A673 (cell line): ENCODE measurements at regions not wholly inside any gene's neighbourhood (a gene's known extent, or its start where the extent isn't known, plus 50 kb on each side); places are given as distances from the start of the nearest gene placed in this dataset.

Experiments used
- CTCF ChIP-seq: fragments of 300-800, 200-600 bp; sonication (generic); conservative IDR thresholded peaks from 2 replicates; pipeline ENCODE4 v1.5.1; 2017; ENCODE audit warnings: low read depth, mild to moderate bottlenecking, antibody characterized with exemption, low read length, moderate library complexity, mixed read lengths
- EZH2 ChIP-seq: fragments of 200-600 bp; sonication (generic); IDR thresholded peaks from 2 replicates; pipeline ENCODE4 v1.6.1; 2017; ENCODE audit warnings: borderline replicate concordance, low read depth, mild to moderate bottlenecking, mixed read lengths, antibody characterized with exemption, low read length; ENCODE audit not compliant: poor library complexity, severe bottlenecking

GRCh38 chr3:117941015-117941414 is 1093.6 kb downstream of the IGSF11 start:
- no peak for TF ChIP-seq CTCF
- TF ChIP-seq EZH2, result no peak
